Spinal cord (tissue), 9 donors: ENCODE measurements at regions not wholly inside any gene's neighbourhood (a gene's known extent, or its start where the extent isn't known, plus 50 kb on each side); places are given as distances from the start of the nearest gene placed in this dataset.

Experiments
- DNase-seq, 6 donors: peaks; one replicate each; pipeline versions ENCODE4 v3.0.0 to v3.0.0-alpha.2; 2013 to 2015; ENCODE audit warnings: low spot score in 6 of 6, low read depth in 4 of 6
- H3K27ac ChIP-seq: one replicate; pipeline ENCODE4 v1.5.1; 2013; ENCODE audit warnings: low read depth, low read length, control low read depth
- H3K27me3 ChIP-seq: one replicate; pipeline ENCODE4 v1.6.1; 2013; ENCODE audit warnings: low read length; ENCODE audit not compliant: control insufficient read depth, insufficient read depth
- H3K36me3 ChIP-seq: one replicate; pipeline ENCODE4 v1.6.1; 2013; ENCODE audit warnings: low read length; ENCODE audit not compliant: control insufficient read depth, insufficient read depth
- H3K4me1 ChIP-seq: one replicate; pipeline ENCODE4 v1.6.1; 2013; ENCODE audit warnings: low read length; ENCODE audit not compliant: control insufficient read depth, insufficient read depth
- H3K4me3 ChIP-seq: one replicate; pipeline ENCODE4 v1.5.1; 2013; ENCODE audit warnings: low read depth, low read length, control low read depth
- H3K9me3 ChIP-seq: one replicate; pipeline ENCODE4 v1.6.1; 2013; ENCODE audit warnings: low read length; ENCODE audit not compliant: control insufficient read depth, insufficient read depth
- WGBS: methylation state at CpG from one replicate; pipeline ENCODE4 v1.1.5; 2013; ENCODE audit warnings: missing lambda C conversion rate; ENCODE audit not compliant: insufficient coverage; 5-methylcytosine and 5-hydroxymethylcytosine counted together
- donor health status: healthy.

GRCh38 chr14:94944636-94945258 is 174.8 kb upstream of the GSC start:
- no peak for DNase-seq
- no peak overlapping the region for H3K27ac ChIP-seq
- H3K4me1 ChIP-seq = no peaks in the 10 kb centered on the region
- WGBS = 91% methylated on average over 3 of the region's 7 CpGs
- H3K4me3 ChIP-seq = no peak overlapping the region
- no peaks in the 10 kb centered on the region for H3K36me3 ChIP-seq
- H3K27me3 ChIP-seq = no peaks in the 10 kb centered on the region
- no peaks in the 10 kb centered on the region for H3K9me3 ChIP-seq

GRCh38 chr14:94942601-94943000 is 172.7 kb upstream of the GSC start:
- 69% methylated on average over 4 of the region's 4 CpGs for WGBS
- Histone ChIP-seq H3K36me3 (no peaks in the 10 kb centered on the region), H3K4me3 (no peak overlapping the region), H3K27ac (no peak overlapping the region), H3K27me3 (no peaks in the 10 kb centered on the region), H3K4me1 (no peaks in the 10 kb centered on the region), H3K9me3 (no peaks in the 10 kb centered on the region)
- no peak for DNase-seq

GRCh38 chr14:94941311-94941710 is 171.4 kb upstream of the GSC start:
- Histone ChIP-seq H3K4me3 (no peak overlapping the region), H3K36me3 (no peaks in the 10 kb centered on the region), H3K4me1 (peaks cover 12% of the 10 kb centered on the region), H3K9me3 (no peaks in the 10 kb centered on the region), H3K27me3 (no peaks in the 10 kb centered on the region), H3K27ac (no peak overlapping the region)
- DNase-seq = no peak
- 86% methylated on average over 4 of the region's 5 CpGs for WGBS

- 84% methylated on average over 8 of the region's 11 CpGs for WGBS
- Histone ChIP-seq H3K36me3 (no peaks in the 10 kb centered on the region), H3K27me3 (no peaks in the 10 kb centered on the region), H3K4me1 (peaks cover 19% of the 10 kb centered on the region), H3K4me3 (no peak overlapping the region), H3K9me3 (no peaks in the 10 kb centered on the region), H3K27ac (no peak overlapping the region)
- no peak for DNase-seq
Measured at GRCh38 chr14:94940263-94940993, 170.5 kb upstream of the GSC start.

GRCh38 chr14:94938016-94938415 is 168.1 kb upstream of the GSC start:
- WGBS = 89% methylated on average over 2 of the region's 2 CpGs
- no peak for DNase-seq
- Histone ChIP-seq H3K36me3 (no peaks in the 10 kb centered on the region), H3K27ac (no peak overlapping the region), H3K4me3 (no peak overlapping the region), H3K9me3 (no peaks in the 10 kb centered on the region), H3K27me3 (no peaks in the 10 kb centered on the region), H3K4me1 (peaks cover 21% of the 10 kb centered on the region)

- H3K9me3 ChIP-seq = no peaks in the 10 kb centered on the region
- no peaks in the 10 kb centered on the region for H3K27me3 ChIP-seq
- WGBS = 17% methylated on average over 24 of the region's 24 CpGs
- peak in 5 of 6 donors; percentile 13 to 76 (median 37) for DNase-seq
- peak overlapping the region; percentile 85 for H3K27ac ChIP-seq
- peaks cover 21% of the 10 kb centered on the region for H3K4me1 ChIP-seq
- H3K4me3 ChIP-seq = no peak overlapping the region
- H3K36me3 ChIP-seq = no peaks in the 10 kb centered on the region
Measured at GRCh38 chr14:94936901-94937685, 167.2 kb upstream of the GSC start.

GRCh38 chr14:94936401-94936892 is 166.5 kb upstream of the GSC start:
- Histone ChIP-seq H3K9me3 (no peaks in the 10 kb centered on the region), H3K36me3 (no peaks in the 10 kb centered on the region), H3K27ac (peak overlapping the region; percentile 85), H3K27me3 (no peaks in the 10 kb centered on the region), H3K4me3 (no peak overlapping the region), H3K4me1 (peaks cover 21% of the 10 kb centered on the region)
- DNase-seq = peak; percentile 77 to 97 (median 84)
- WGBS = 5% methylated on average over 19 of the region's 26 CpGs

GRCh38 chr14:94935706-94936300 is 165.9 kb upstream of the GSC start:
- Histone ChIP-seq H3K4me3 (no peak overlapping the region), H3K27ac (no peak overlapping the region), H3K27me3 (no peaks in the 10 kb centered on the region), H3K36me3 (no peaks in the 10 kb centered on the region), H3K9me3 (no peaks in the 10 kb centered on the region), H3K4me1 (peaks cover 21% of the 10 kb centered on the region)
- peak in 1 of 6 donors; percentile 24 for DNase-seq
- 39% methylated on average over 6 of the region's 13 CpGs for WGBS

- H3K4me1 ChIP-seq = peaks cover 21% of the 10 kb centered on the region
- H3K27me3 ChIP-seq = no peaks in the 10 kb centered on the region
- no peak overlapping the region for H3K27ac ChIP-seq
- H3K9me3 ChIP-seq = no peaks in the 10 kb centered on the region
- no peak for DNase-seq
- H3K4me3 ChIP-seq = no peak overlapping the region
- 52% methylated on average over 5 of the region's 6 CpGs for WGBS
- no peaks in the 10 kb centered on the region for H3K36me3 ChIP-seq
Measured at GRCh38 chr14:94934276-94934810, 164.4 kb upstream of the GSC start.
